ENCODE measurements at regions not wholly inside any gene's neighbourhood (a gene's known extent, or its start where the extent isn't known, plus 50 kb on each side); places are given as distances from the start of the nearest gene placed in this dataset.

DNA sequence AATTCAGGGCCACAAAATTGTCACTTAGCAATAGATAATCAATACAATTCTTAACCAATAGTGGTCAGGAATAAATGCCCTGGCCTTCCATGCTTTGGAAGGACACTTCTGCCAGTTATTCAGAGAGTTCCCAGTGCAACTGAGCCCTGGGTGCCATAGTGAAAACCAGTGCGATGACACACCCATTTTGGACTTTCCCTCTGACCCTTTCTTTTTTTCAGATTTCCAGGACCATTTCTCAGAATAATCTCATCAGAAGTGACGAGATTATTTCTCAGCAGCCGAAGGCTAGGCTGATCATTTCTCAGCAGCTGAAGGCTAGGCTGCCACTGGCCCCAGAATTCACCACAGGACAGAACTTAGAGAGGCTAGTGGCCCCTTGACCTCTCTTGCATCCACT lies 106.6 kb upstream of the MYCN start (continued):
- TF ChIP-seq, protein P1, sequence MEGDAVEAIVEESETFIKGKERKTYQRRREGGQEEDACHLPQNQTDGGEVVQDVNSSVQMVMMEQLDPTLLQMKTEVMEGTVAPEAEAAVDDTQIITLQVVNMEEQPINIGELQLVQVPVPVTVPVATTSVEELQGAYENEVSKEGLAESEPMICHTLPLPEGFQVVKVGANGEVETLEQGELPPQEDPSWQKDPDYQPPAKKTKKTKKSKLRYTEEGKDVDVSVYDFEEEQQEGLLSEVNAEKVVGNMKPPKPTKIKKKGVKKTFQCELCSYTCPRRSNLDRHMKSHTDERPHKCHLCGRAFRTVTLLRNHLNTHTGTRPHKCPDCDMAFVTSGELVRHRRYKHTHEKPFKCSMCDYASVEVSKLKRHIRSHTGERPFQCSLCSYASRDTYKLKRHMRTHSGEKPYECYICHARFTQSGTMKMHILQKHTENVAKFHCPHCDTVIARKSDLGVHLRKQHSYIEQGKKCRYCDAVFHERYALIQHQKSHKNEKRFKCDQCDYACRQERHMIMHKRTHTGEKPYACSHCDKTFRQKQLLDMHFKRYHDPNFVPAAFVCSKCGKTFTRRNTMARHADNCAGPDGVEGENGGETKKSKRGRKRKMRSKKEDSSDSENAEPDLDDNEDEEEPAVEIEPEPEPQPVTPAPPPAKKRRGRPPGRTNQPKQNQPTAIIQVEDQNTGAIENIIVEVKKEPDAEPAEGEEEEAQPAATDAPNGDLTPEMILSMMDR (conservative IDR thresholded peaks at IDR 0.05; ENCODE audit: low read depth in 2 of 2): no peak
- TF ChIP-seq, protein P2, sequence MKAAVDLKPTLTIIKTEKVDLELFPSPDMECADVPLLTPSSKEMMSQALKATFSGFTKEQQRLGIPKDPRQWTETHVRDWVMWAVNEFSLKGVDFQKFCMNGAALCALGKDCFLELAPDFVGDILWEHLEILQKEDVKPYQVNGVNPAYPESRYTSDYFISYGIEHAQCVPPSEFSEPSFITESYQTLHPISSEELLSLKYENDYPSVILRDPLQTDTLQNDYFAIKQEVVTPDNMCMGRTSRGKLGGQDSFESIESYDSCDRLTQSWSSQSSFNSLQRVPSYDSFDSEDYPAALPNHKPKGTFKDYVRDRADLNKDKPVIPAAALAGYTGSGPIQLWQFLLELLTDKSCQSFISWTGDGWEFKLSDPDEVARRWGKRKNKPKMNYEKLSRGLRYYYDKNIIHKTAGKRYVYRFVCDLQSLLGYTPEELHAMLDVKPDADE (IDR thresholded peaks at IDR 0.05): no peak

DNA sequence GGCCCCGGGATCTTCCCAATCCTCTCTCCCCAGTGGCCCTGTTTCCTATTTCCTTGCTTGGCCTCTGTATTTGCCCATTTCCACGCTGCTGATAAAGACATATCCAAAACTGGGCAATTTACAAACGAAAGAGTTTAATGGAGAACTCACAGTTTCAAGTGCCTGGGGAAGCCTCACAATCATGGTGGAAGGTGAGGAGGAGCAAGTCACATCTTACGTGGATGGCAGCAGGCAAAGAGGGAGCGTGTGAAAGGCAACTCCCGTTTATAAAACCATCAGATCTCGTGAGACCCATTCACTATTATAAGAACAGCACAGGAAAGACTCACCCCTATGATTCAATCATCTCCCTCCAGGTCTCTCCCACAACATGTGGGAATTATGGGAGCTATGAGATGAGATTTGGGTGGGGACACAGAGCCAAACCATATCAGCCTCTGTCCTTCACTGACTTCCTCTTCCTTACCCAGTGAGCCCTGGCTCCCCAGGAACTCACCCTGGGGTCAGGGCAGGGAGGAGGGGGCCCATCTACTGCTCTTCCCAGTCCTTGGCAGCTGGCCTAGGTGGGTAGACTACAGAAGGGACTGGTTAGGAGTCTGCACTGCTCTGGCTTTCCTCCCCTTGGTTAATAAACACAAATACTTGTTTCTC lies 105.8 kb upstream of the MYCN start:
- H3K4me3 Mint-ChIP-seq: no peak overlapping the region
- H3K36me3 Mint-ChIP-seq (ENCODE audit: low read depth): no peaks in the 10 kb centered on the region
- Histone ChIP-seq H3K4me3 (no peak overlapping the region), H3K4me2 (no peak overlapping the region), H2AFZ (no peak overlapping the region), H3K27me3 (ENCODE audit: insufficient read depth) (no peaks in the 10 kb centered on the region), H3K27ac (ENCODE audit: low read depth) (no peak overlapping the region), H3K36me3 (ENCODE audit: insufficient read depth) (no peaks in the 10 kb centered on the region), H4K20me1 (replicated peaks; ENCODE audit: insufficient read depth) (no peaks in the 10 kb centered on the region), H3K9me2 (ENCODE audit: insufficient read depth) (no peaks in the 10 kb centered on the region), H3K4me1 (ENCODE audit: insufficient read depth) (no peaks in the 10 kb centered on the region), H3K79me2 (replicated peaks; ENCODE audit: insufficient read depth) (no peaks in the 10 kb centered on the region), H3F3A (replicated peaks; ENCODE audit: low read depth) (no peaks in the 10 kb centered on the region)
- no peak for DNase-seq (ENCODE audit: low spot score)
- H3K27ac Mint-ChIP-seq: no peak overlapping the region
- ATAC-seq: no peak
- H3K27me3 Mint-ChIP-seq (ENCODE audit: insufficient read depth, low read depth, poor library complexity): peaks cover 10% of the 10 kb centered on the region
- H3K4me1 Mint-ChIP-seq: no peaks in the 10 kb centered on the region; the same call in 2 of the 3 replicates
- peaks cover 2% of the 10 kb centered on the region; the same call in 1 of the 3 replicates for H3K9me3 Mint-ChIP-seq
- TF ChIP-seq EZH2phosphoT487 (IDR thresholded peaks at IDR 0.05; ENCODE audit: unreplicated experiment) (no peak), ZNF331 (CRISPR knock-in tag; IDR thresholded peaks at IDR 0.05; ENCODE audit: low read depth) (no peak), JUNB (IDR thresholded peaks at IDR 0.05; ENCODE audit: unreplicated experiment) (no peak), POLR2AphosphoS5 (IDR thresholded peaks at IDR 0.05; ENCODE audit: low read depth) (no peak), ZNF114 (CRISPR knock-in tag; IDR thresholded peaks at IDR 0.05) (no peak), STAT1 (IDR thresholded peaks at IDR 0.05; ENCODE audit: unreplicated experiment) (no peak), NANOG (IDR thresholded peaks at IDR 0.05; ENCODE audit: borderline replicate concordance) (no peak), EZH2 (IDR thresholded peaks at IDR 0.05; ENCODE audit: low read depth, unreplicated experiment) (no peak)
- TF ChIP-seq, protein P1 (conservative IDR thresholded peaks at IDR 0.05; ENCODE audit: low read depth in 2 of 2): no peak
- TF ChIP-seq, protein P3, sequence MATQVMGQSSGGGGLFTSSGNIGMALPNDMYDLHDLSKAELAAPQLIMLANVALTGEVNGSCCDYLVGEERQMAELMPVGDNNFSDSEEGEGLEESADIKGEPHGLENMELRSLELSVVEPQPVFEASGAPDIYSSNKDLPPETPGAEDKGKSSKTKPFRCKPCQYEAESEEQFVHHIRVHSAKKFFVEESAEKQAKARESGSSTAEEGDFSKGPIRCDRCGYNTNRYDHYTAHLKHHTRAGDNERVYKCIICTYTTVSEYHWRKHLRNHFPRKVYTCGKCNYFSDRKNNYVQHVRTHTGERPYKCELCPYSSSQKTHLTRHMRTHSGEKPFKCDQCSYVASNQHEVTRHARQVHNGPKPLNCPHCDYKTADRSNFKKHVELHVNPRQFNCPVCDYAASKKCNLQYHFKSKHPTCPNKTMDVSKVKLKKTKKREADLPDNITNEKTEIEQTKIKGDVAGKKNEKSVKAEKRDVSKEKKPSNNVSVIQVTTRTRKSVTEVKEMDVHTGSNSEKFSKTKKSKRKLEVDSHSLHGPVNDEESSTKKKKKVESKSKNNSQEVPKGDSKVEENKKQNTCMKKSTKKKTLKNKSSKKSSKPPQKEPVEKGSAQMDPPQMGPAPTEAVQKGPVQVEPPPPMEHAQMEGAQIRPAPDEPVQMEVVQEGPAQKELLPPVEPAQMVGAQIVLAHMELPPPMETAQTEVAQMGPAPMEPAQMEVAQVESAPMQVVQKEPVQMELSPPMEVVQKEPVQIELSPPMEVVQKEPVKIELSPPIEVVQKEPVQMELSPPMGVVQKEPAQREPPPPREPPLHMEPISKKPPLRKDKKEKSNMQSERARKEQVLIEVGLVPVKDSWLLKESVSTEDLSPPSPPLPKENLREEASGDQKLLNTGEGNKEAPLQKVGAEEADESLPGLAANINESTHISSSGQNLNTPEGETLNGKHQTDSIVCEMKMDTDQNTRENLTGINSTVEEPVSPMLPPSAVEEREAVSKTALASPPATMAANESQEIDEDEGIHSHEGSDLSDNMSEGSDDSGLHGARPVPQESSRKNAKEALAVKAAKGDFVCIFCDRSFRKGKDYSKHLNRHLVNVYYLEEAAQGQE (IDR thresholded peaks at IDR 0.05; ENCODE audit: unreplicated experiment): no peak

All from GM23338 (cell line).